Neural cell (in vitro differentiated cells): ENCODE measurements at regions not wholly inside any gene's neighbourhood (a gene's known extent, or its start where the extent isn't known, plus 50 kb on each side); places are given as distances from the start of the nearest gene placed in this dataset.

Experiments
- H2AFZ ChIP-seq: fragments of 200-600, 300-800 bp; sonication (generic), shearing (Covaris generic); 2 replicates; pipeline ENCODE4 v1.6.0; 2014; ENCODE audit warnings: low read depth, mild to moderate bottlenecking, antibody characterized with exemption, low read length, moderate library complexity
- H3F3A ChIP-seq: fragments of 200-600 bp; shearing (Covaris generic); 2 replicates; pipeline ENCODE4 v1.6.1; 2016; ENCODE audit warnings: mild to moderate bottlenecking, moderate library complexity, mixed read lengths, antibody characterized with exemption, low read length; ENCODE audit not compliant: insufficient read depth, poor library complexity, severe bottlenecking
- H3K27ac ChIP-seq: fragments of 200-600, 300-800 bp; sonication (generic), shearing (Covaris generic); 2 replicates; pipeline ENCODE4 v1.5.1; 2014; ENCODE audit warnings: mild to moderate bottlenecking, low read length, moderate library complexity
- H3K27me3 ChIP-seq: fragments of 300-800, 200-600 bp; sonication (generic), shearing (Covaris generic); 2 replicates; pipeline ENCODE4 v1.6.0; 2014; ENCODE audit warnings: mild to moderate bottlenecking, low read depth, low read length, moderate library complexity; ENCODE audit not compliant: insufficient read depth
- H3K36me3 ChIP-seq: fragments of 300-800, 200-600 bp; sonication (generic), shearing (Covaris generic); 2 replicates; pipeline ENCODE4 v1.5.1; 2014; ENCODE audit warnings: mild to moderate bottlenecking, antibody characterized with exemption, low read length, moderate library complexity; ENCODE audit not compliant: insufficient read depth
- H3K4me2 ChIP-seq: fragments of 300-800, 200-600 bp; sonication (generic), shearing (Covaris generic); 2 replicates; pipeline ENCODE4 v1.6.0; 2014; ENCODE audit warnings: mild to moderate bottlenecking, low read length
- H3K4me3 ChIP-seq: fragments of 300-800, 200-600 bp; sonication (generic), shearing (Covaris generic); 2 replicates; pipeline ENCODE4 v1.5.1; 2014; ENCODE audit warnings: mild to moderate bottlenecking, low read length, moderate library complexity
- H3K79me2 ChIP-seq: fragments of 200-600 bp; shearing (Covaris generic); replicated peaks from 2 replicates; pipeline ENCODE4 v1.6.0; 2014; ENCODE audit warnings: mild to moderate bottlenecking, low read length, moderate library complexity; ENCODE audit not compliant: insufficient read depth
- H3K9ac ChIP-seq: fragments of 300-800, 200-600 bp; sonication (generic), shearing (Covaris generic); 2 replicates; pipeline ENCODE4 v1.6.1; 2016; ENCODE audit warnings: mild to moderate bottlenecking, low read length, mixed read lengths
- H3K9me2 ChIP-seq: fragments of 200-600 bp; shearing (Covaris generic); 2 replicates; pipeline ENCODE4 v1.6.1; 2016; ENCODE audit warnings: mild to moderate bottlenecking, low read length, mixed read lengths; ENCODE audit not compliant: insufficient read depth
- H3K9me3 ChIP-seq: fragments of 200-600, 300-800 bp; sonication (generic), shearing (Covaris generic); 2 replicates; pipeline ENCODE4 v1.6.1; 2016; ENCODE audit warnings: mild to moderate bottlenecking, mixed run types, low read length, moderate library complexity, mixed read lengths
- H4K20me1 ChIP-seq: fragments of 200-600 bp; shearing (Covaris generic); 2 replicates; pipeline ENCODE4 v1.6.1; 2016; ENCODE audit warnings: mild to moderate bottlenecking, mixed run types; ENCODE audit not compliant: insufficient read depth
- EP300 ChIP-seq: fragments of 450-650 bp; conservative IDR thresholded peaks from 2 replicates; pipeline ENCODE4 v1.6.1; 2014; ENCODE audit warnings: antibody characterized with exemption, mild to moderate bottlenecking, moderate library complexity; ENCODE audit not compliant: poor library complexity, severe bottlenecking
- EZH2 ChIP-seq: fragments of 200-600, 300-800 bp; shearing (Covaris generic), sonication (generic); IDR thresholded peaks from 2 replicates; pipeline ENCODE4 v1.6.1; 2014; ENCODE audit warnings: antibody characterized with exemption, low read length, borderline replicate concordance, mild to moderate bottlenecking; ENCODE audit not compliant: insufficient read depth, poor library complexity, severe bottlenecking
- MXI1 ChIP-seq: fragments of 450-650 bp; conservative IDR thresholded peaks from 2 replicates; pipeline ENCODE4 v1.6.1; 2014; ENCODE audit warnings: antibody characterized with exemption, mild to moderate bottlenecking; ENCODE audit not compliant: poor library complexity, severe bottlenecking
- POLR2AphosphoS5 ChIP-seq: IDR thresholded peaks from 2 replicates; pipeline ENCODE4 v1.6.1; 2012
- RAD21 ChIP-seq: fragments of 450-650 bp; conservative IDR thresholded peaks from 2 replicates; pipeline ENCODE4 v1.6.1; 2014; ENCODE audit warnings: antibody characterized with exemption, mild to moderate bottlenecking, moderate library complexity
- SMC3 ChIP-seq: fragments of 450-650 bp; conservative IDR thresholded peaks from 2 replicates; pipeline ENCODE4 v1.6.1; 2014; ENCODE audit warnings: antibody characterized with exemption, mild to moderate bottlenecking, moderate library complexity; ENCODE audit not compliant: poor library complexity
- TAF1 ChIP-seq: IDR thresholded peaks from 2 replicates; pipeline ENCODE4 v1.6.1; 2012; ENCODE audit warnings: low read depth
- TF ChIP-seq, protein P1 (sequence below): IDR thresholded peaks from 2 replicates; pipeline ENCODE4 v1.6.1; 2012; ENCODE audit warnings: borderline replicate concordance
- TF ChIP-seq, protein P2 (sequence below): fragments of 450-650 bp; IDR thresholded peaks from 2 replicates; pipeline ENCODE4 v1.5.1; 2014; ENCODE audit warnings: antibody characterized with exemption, mild to moderate bottlenecking, moderate library complexity; ENCODE audit not compliant: poor library complexity, severe bottlenecking

DNA sequence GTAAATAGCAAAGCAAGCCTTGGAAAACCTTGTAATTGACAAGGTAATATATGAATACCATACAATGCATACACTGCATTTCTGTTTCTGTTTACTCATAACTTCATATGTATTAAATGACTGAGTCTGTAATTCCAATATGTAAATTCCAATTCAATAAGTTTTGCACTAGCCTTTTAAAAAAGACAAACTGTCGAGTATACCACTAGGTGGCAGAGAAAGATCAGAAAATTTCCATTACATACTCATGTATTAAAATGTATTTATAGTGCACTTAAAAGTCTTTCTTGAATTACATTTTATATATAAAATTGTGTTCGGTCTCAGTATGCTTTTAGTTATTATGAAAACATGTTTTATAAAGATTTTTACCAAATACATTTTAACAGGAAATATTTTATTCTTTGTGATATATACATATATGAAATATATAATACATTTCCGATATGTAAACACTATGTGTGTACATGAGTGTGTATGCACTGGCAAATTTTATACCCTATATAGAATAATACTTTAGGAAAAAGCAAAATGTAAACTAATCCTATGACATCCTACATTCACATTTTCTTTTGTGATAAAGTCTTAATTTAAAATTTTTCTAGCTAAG is 216.8 kb downstream of the VGLL3 start:
- Histone ChIP-seq H3K79me2 (no peaks in the 10 kb centered on the region), H3K9me2 (no peaks in the 10 kb centered on the region)

DNA sequence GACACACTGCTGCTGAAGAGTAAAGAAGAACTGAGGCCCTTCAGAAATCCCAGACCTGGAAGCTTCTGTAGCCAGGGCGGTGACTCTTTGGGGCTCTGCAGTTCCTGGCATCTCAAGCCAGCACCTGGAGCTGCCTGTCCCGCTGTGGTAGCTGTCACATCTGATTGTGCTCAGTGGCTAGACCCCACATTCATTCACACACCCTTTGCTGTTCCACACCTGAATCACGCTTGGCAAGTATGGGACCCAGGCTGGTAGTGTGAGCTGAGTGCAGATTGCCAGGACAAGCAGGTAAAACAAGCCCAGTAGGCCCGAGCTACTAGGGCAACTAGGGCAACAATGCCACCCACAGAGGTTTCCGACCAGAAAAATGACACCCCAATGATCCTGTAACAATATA is 218.2 kb downstream of the VGLL3 start:
- Histone ChIP-seq H3K9ac (no peak overlapping the region), H4K20me1 (no peaks in the 10 kb centered on the region), H3K27me3 (no peaks in the 10 kb centered on the region), H3F3A (no peaks in the 10 kb centered on the region), H3K9me3 (no peaks in the 10 kb centered on the region), H3K9me2 (no peaks in the 10 kb centered on the region), H2AFZ (no peak overlapping the region), H3K4me2 (no peak overlapping the region), H3K27ac (no peak overlapping the region), H3K79me2 (no peaks in the 10 kb centered on the region), H3K4me3 (no peak overlapping the region), H3K36me3 (no peaks in the 10 kb centered on the region)
- TF ChIP-seq, protein P1, sequence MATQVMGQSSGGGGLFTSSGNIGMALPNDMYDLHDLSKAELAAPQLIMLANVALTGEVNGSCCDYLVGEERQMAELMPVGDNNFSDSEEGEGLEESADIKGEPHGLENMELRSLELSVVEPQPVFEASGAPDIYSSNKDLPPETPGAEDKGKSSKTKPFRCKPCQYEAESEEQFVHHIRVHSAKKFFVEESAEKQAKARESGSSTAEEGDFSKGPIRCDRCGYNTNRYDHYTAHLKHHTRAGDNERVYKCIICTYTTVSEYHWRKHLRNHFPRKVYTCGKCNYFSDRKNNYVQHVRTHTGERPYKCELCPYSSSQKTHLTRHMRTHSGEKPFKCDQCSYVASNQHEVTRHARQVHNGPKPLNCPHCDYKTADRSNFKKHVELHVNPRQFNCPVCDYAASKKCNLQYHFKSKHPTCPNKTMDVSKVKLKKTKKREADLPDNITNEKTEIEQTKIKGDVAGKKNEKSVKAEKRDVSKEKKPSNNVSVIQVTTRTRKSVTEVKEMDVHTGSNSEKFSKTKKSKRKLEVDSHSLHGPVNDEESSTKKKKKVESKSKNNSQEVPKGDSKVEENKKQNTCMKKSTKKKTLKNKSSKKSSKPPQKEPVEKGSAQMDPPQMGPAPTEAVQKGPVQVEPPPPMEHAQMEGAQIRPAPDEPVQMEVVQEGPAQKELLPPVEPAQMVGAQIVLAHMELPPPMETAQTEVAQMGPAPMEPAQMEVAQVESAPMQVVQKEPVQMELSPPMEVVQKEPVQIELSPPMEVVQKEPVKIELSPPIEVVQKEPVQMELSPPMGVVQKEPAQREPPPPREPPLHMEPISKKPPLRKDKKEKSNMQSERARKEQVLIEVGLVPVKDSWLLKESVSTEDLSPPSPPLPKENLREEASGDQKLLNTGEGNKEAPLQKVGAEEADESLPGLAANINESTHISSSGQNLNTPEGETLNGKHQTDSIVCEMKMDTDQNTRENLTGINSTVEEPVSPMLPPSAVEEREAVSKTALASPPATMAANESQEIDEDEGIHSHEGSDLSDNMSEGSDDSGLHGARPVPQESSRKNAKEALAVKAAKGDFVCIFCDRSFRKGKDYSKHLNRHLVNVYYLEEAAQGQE: no peak
- TF ChIP-seq MXI1 (no peak), TAF1 (no peak), EP300 (no peak), RAD21 (no peak), EZH2 (no peak), SMC3 (no peak), POLR2AphosphoS5 (no peak)
- TF ChIP-seq, protein P2, sequence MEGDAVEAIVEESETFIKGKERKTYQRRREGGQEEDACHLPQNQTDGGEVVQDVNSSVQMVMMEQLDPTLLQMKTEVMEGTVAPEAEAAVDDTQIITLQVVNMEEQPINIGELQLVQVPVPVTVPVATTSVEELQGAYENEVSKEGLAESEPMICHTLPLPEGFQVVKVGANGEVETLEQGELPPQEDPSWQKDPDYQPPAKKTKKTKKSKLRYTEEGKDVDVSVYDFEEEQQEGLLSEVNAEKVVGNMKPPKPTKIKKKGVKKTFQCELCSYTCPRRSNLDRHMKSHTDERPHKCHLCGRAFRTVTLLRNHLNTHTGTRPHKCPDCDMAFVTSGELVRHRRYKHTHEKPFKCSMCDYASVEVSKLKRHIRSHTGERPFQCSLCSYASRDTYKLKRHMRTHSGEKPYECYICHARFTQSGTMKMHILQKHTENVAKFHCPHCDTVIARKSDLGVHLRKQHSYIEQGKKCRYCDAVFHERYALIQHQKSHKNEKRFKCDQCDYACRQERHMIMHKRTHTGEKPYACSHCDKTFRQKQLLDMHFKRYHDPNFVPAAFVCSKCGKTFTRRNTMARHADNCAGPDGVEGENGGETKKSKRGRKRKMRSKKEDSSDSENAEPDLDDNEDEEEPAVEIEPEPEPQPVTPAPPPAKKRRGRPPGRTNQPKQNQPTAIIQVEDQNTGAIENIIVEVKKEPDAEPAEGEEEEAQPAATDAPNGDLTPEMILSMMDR: no peak

More for the DNA sequence above, 216.8 kb downstream of the VGLL3 start:
- no peaks in the 10 kb centered on the region for H4K20me1 ChIP-seq
- no peak overlapping the region for H3K9ac ChIP-seq
- H2AFZ ChIP-seq: no peak overlapping the region
- no peaks in the 10 kb centered on the region for H3K36me3 ChIP-seq
- H3K27me3 ChIP-seq: no peaks in the 10 kb centered on the region
- H3F3A ChIP-seq: no peaks in the 10 kb centered on the region
- no peak overlapping the region for H3K4me2 ChIP-seq
- H3K27ac ChIP-seq: no peak overlapping the region
- TF ChIP-seq, protein P2: peak; percentile 77
- TF ChIP-seq MXI1: no peak
- no peak for TF ChIP-seq POLR2AphosphoS5
- TF ChIP-seq, protein P1: no peak
- no peak for TF ChIP-seq EZH2
- TF ChIP-seq TAF1: no peak
- peak; percentile 84 for TF ChIP-seq RAD21
- TF ChIP-seq EP300: no peak
- TF ChIP-seq SMC3: peak; percentile 85
- H3K9me3 ChIP-seq: no peaks in the 10 kb centered on the region
- no peak overlapping the region for H3K4me3 ChIP-seq
